K562 (cell line): ENCODE measurements at regions not wholly inside any gene's neighbourhood (a gene's known extent, or its start where the extent isn't known, plus 50 kb on each side); places are given as distances from the start of the nearest gene placed in this dataset.

Experiments
- CTCF ChIP-seq, 3 experiments: IDR thresholded peaks in 2 of 3; conservative IDR thresholded peaks in 1 of 3; 2 replicates each; pipeline ENCODE4 v1.5.1; 2011 to 2012; ENCODE audit warnings: low read length in 3 of 3, mild to moderate bottlenecking in 3 of 3, control low read depth in 2 of 3, improper control_type of control experiment in 1 of 3, inconsistent platforms in 1 of 3, low read depth in 1 of 3, mixed read lengths in 1 of 3, moderate library complexity in 1 of 3; ENCODE audit not compliant: insufficient read depth in 2 of 3
- HDGF ChIP-seq: fragments of 450-650 bp; IDR thresholded peaks from 2 replicates; pipeline ENCODE4 v1.6.1; 2016
- KAT2B ChIP-seq: IDR thresholded peaks from one replicate; pipeline ENCODE4 v1.6.1; 2012; ENCODE audit warnings: low read depth, mild to moderate bottlenecking, control low read depth, inconsistent platforms, low read length, moderate library complexity
- MNT ChIP-seq, 2 experiments: fragments of 450-650 bp; conservative IDR thresholded peaks; 2 replicates each; pipeline ENCODE4 v1.6.1; 2017; ENCODE audit warnings: mild to moderate bottlenecking in 2 of 2, moderate library complexity in 2 of 2
- MYC ChIP-seq, 2 experiments: fragments of 250-450 bp in 1 of 2; sonication (Bioruptor Pico) in 1 of 2; IDR thresholded peaks; 2 replicates each; pipeline versions ENCODE4 v1.5.1 to v1.6.1; 2012 to 2021; ENCODE audit warnings: low read depth in 2 of 2, borderline replicate concordance in 1 of 2, improper control_type of control experiment in 1 of 2, low read length in 1 of 2, mild to moderate bottlenecking in 1 of 2, moderate library complexity in 1 of 2
- NFIC ChIP-seq: fragments of 450-650 bp; IDR thresholded peaks from 2 replicates; pipeline ENCODE4 v1.6.1; 2017; ENCODE audit warnings: mild to moderate bottlenecking, inconsistent platforms
- NFYB ChIP-seq: IDR thresholded peaks from 2 replicates; pipeline ENCODE4 v1.6.1; 2011; ENCODE audit warnings: mild to moderate bottlenecking, moderate library complexity; ENCODE audit not compliant: insufficient read length; ENCODE audit errors: extremely low read depth
- POLR2A ChIP-seq: fragments of 450-650 bp; conservative IDR thresholded peaks from 2 replicates; pipeline ENCODE4 v1.6.1; 2016
- PPARD ChIP-seq: fragments of 250-450 bp; sonication (Bioruptor Pico); IDR thresholded peaks from 2 replicates; pipeline ENCODE4 v1.8.0; 2022; ENCODE audit warnings: inconsistent platforms, mild to moderate bottlenecking, moderate library complexity
- SREBF2 ChIP-seq: sonication (generic); formaldehyde crosslinking; IDR thresholded peaks from 2 replicates; pipeline ENCODE4 v1.4.0; 2020; ENCODE audit warnings: mild to moderate bottlenecking, missing genetic modification reagents
- XRCC5 ChIP-seq: fragments of 200-400 bp; formaldehyde crosslinking; IDR thresholded peaks from 2 replicates; pipeline ENCODE4 v1.6.1; 2017; ENCODE audit warnings: low read depth, mild to moderate bottlenecking, low read length
- ZNF184 ChIP-seq: sonication (generic); formaldehyde crosslinking; IDR thresholded peaks from 2 replicates; pipeline ENCODE4 v1.5.0; 2020; ENCODE audit warnings: missing genetic modification reagents
- ZNF512 ChIP-seq: IDR thresholded peaks from 2 replicates; pipeline ENCODE4 v1.6.1; 2016; ENCODE audit warnings: missing genetic modification characterization, missing compliant biosample characterization
- ZNF717 ChIP-seq: fragments of 250-450 bp; sonication (Bioruptor Pico); IDR thresholded peaks from 2 replicates; pipeline ENCODE4 v1.5.0; 2021

GRCh38 chr10:131500892-131501291 is 189.4 kb upstream of the TCERG1L start:
- TF ChIP-seq POLR2A: no peak
- no peak for TF ChIP-seq HDGF
- no peak for TF ChIP-seq ZNF512 (tag)
- no peak for TF ChIP-seq SREBF2 (CRISPR knock-in tag)
- no peak for TF ChIP-seq PPARD
- no peak for TF ChIP-seq NFIC
- no peak for TF ChIP-seq ZNF717 (CRISPR knock-in tag)
- TF ChIP-seq KAT2B: no peak
- TF ChIP-seq MNT (conservative IDR thresholded peaks at IDR 0.05): no peak
- no peak for TF ChIP-seq NFYB
- no peak for TF ChIP-seq XRCC5
- TF ChIP-seq CTCF (IDR thresholded peaks at IDR 0.05 in 2 of 3, conservative IDR thresholded peaks at IDR 0.05 in 1 of 3; ENCODE audit: insufficient read depth in 2 of 3, low read depth in 1 of 3, low read length in 3 of 3): no peak
- no peak for TF ChIP-seq MYC (IDR thresholded peaks at IDR 0.05; ENCODE audit: low read depth, low read length)
- no peak for TF ChIP-seq MYC (CRISPR knock-in tag; IDR thresholded peaks at IDR 0.05; ENCODE audit: borderline replicate concordance, low read depth)
- TF ChIP-seq ZNF184: no peak
